ENCODE measurements at regions not wholly inside any gene's neighbourhood (a gene's known extent, or its start where the extent isn't known, plus 50 kb on each side); places are given as distances from the start of the nearest gene placed in this dataset.

- DNase-seq (ENCODE audit: low read depth in 1 of 2, low spot score in 1 of 2), result no peak
Measured at GRCh38 chr12:111180426-111181142, 188.3 kb downstream of the PHETA1 start.

DNA sequence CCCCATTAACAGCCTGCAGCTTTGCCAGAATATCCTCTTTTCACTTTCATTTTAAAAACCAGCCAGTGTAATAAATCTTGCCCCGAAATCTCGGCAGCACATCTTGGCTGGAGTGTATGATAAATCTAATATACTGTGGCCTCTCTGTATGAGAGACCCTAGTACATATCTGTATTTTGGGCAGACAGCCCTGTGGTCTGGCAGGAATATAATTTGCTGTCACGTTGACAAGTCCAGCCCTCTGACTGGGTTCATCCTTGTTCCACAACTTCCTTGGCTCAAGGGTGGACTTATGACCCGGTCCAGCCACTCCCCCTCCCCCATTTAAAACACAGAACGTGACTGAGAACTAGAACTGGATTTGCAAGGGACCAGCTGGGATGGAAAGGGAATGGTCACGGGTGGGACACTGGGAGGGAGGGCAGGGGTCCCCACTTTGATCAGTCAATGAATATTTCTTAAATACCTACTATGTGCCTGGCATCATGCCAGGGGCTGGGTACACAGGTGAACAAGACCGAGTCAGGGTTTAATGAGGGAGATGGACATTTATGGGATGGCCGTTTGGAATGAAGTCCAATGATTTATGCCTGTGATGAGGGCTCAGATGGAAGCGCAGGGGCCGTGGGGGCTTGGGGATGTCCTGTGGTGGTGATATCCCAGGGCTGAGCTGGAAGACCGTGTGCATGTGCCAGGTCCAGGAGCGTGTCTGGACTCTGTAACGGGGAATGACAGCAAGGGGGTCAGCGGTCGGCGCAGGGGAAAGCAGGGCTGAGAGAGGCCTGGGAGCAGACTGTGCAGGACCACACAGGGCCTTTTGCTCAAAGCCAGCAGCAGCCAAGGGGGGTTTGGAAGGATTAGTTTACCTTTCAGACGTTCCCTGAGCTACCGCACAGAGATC lies 190.5 kb downstream of the PHETA1 start:
- DNase-seq (ENCODE audit: low read depth in 1 of 2, low spot score in 1 of 2), result no peak

DNA sequence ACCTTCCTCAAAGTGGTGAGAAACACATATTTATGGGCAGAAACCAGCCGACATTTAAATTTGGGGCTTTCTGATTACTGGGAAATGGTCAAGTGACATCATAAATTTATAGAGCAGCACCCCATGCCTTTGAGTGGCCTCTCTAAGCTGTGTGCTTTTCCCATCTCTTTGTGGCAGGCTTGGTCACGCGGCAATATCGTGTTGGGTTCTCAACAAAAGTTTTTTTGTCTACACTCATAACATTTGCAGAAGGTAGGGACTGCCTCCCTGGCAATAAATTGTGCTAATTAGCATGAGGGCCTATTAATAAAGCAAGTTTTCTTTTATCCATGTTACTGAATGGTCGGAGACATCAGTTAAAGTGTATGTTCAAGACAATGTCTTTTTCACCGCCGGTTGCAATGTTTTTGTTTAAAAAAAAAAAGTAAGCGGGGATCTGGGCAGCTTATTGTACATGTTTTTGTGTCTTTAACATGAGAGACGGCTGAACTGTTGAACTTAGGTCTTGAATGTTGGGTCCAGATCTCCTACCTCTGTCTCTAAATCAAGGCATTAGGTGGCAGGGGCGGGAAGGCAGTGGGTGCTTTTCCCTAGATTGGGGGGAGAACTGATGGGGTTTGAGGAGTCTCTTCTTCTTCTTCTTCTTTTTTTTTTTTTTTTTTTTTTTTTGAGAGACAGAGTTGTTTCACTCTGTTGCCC lies 193.3 kb downstream of the PHETA1 start:
- DNase-seq (ENCODE audit: low read depth in 1 of 2, low spot score in 1 of 2), result no peak

- DNase-seq (ENCODE audit: low read depth in 1 of 2, low spot score in 1 of 2), result no peak
Measured at GRCh38 chr12:111174961-111175345, 193.9 kb downstream of the PHETA1 start.

GRCh38 chr12:111174251-111174960 lies 194.5 kb downstream of the PHETA1 start:
- DNase-seq (ENCODE audit: low read depth in 1 of 2, low spot score in 1 of 2), result no peak

DNA sequence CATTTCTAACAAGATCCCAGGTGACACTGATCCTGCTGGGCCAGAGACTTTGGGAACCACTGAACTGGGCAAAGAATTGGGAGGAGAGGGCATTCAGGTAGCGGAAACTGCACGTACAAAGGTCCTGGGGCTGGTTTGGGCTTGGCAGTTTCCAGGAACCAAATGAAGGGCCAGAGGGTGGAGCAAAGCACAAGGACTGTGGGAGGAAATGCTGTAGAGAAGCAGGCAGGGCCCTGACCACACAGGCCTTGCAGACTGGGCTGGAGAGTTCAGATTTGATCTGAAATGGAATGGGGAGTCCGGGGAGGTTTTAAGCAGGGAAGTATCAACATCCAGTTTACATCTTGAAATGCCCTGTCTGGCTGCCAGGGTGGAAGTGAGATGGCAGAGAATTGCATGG lies 195.1 kb downstream of the PHETA1 start:
- DNase-seq (ENCODE audit: low read depth in 1 of 2, low spot score in 1 of 2), result no peak

DNA sequence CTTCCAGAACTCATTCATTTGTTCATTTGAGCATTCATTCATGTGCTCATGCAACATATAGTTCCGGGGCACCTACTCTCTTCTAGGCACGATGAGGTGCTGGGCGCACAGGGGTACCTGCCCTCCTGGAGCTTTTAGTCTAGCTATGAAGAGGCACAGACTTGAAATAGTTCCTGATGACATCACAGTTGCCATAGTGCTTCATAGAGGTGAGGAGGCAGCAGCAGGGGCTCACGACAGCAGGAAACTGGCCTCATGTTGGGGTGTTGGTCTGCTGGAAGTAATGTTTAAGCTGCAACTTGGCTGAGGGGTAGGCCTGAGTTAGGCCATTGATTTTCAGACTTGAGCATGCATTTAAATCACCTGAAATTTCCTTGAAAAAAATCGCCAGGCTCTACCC lies 195.5 kb downstream of the PHETA1 start:
- DNase-seq (ENCODE audit: low read depth in 1 of 2, low spot score in 1 of 2), result no peak

GRCh38 chr12:111172786-111173185 lies 196.1 kb downstream of the PHETA1 start:
- DNase-seq (ENCODE audit: low read depth in 1 of 2, low spot score in 1 of 2), result no peak

GRCh38 chr12:111171832-111172231 lies 197.1 kb downstream of the PHETA1 start:
- no peak for DNase-seq (ENCODE audit: low read depth in 1 of 2, low spot score in 1 of 2)

GRCh38 chr12:111171345-111171744 lies 197.6 kb downstream of the PHETA1 start:
- no peak for DNase-seq (ENCODE audit: low read depth in 1 of 2, low spot score in 1 of 2)

GRCh38 chr12:111170543-111170942 lies 198.4 kb downstream of the PHETA1 start:
- no peak for DNase-seq (ENCODE audit: low read depth in 1 of 2, low spot score in 1 of 2)

DNA sequence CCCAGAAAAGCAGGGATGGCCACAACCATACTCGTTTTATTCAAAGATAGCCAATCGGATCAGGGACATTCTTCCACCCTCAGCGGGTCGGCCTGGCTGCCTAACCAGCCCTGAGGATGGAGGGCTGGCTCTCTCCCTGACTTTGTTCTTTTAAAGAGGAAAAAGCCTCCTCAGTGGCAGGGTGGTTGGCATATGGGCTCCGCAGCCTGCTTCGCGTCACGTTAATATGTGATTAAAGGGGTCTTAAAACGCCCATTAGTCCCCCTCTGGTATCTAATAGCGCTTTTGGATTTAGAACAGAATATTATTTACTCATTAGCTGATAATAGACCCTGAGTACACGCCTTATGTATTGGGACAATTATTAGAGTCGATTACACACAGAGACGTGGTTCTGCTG lies 199.4 kb downstream of the PHETA1 start:
- no peak for DNase-seq (ENCODE audit: low read depth in 1 of 2, low spot score in 1 of 2)

- no peak for DNase-seq (ENCODE audit: low read depth in 1 of 2, low spot score in 1 of 2)
Measured at GRCh38 chr12:111169032-111169431, 199.9 kb downstream of the PHETA1 start.

GRCh38 chr12:111168009-111168900 lies 200.6 kb downstream of the PHETA1 start:
- DNase-seq (ENCODE audit: low read depth in 1 of 2, low spot score in 1 of 2), result no peak

DNA sequence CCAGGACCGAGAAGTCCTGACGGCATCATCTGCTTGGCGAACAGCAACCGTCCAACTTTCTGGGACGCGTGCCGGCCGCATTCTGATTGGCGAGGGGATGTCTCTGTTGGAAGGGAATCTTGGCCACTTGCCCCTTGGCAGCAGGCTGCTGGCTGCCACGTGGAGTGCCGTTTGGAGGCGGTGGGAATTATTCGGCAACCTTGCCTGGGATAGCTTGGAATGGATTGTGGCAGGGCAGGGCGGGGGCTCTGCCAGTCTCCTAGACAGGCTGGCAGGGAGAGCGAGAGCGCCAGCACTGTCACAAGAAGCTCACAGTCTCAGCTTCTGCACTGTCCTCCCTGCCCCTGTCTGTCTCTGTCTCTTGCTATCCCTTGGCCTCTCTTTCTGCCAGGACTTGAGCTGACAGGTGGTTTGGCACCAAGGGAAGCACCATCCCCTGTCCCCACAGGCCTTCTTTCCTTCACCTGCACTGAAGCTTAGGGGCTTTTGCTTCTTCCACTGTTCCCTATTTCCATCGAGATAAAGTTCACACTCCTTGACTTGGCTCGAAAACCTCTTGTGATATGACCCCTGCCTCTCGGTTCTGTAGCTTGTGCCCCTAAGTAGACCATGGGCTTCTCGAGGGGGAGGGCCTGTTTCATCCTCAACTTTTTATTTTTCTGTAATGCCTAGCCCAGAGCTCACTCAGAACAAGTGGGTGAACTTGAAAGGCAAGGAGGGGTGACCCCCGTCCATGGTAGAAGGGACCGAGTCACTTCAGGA lies 201.9 kb downstream of the PHETA1 start:
- DNase-seq (ENCODE audit: low read depth in 1 of 2, low spot score in 1 of 2), result no peak

DNA sequence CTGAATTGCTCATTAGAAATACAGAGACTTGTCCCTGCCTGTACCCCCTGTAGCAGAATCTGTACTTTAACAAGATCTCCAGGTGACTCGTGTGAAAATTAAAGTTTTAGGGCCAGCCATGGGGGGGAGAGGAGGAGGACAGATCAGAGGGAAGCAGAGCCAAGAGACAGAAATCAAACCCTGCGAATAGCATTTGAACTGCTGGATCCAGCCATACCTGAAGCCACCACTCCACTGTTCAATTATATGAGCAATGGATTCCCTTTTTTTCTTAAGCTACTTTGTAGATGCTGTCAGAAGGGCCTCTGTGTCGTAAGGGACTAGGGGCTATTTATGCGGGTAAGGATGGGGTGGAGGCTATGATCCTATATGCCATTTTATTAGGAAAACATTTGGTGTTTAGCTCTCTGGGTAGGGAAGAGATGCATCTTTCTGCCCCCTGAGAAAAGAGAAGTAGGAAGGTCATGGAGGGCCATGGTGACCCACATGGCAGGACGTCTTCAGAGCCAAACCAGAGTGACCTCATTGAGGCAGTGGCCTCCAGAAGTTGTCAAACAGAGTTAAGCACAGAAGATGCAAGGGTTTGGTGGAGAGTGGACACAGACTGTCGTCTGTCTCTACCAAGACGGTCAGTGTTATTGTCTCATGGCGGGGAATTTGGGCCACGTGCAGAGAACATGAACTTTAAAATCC lies 203.9 kb downstream of the PHETA1 start:
- DNase-seq (ENCODE audit: low read depth in 1 of 2, low spot score in 1 of 2), result no peak

DNA sequence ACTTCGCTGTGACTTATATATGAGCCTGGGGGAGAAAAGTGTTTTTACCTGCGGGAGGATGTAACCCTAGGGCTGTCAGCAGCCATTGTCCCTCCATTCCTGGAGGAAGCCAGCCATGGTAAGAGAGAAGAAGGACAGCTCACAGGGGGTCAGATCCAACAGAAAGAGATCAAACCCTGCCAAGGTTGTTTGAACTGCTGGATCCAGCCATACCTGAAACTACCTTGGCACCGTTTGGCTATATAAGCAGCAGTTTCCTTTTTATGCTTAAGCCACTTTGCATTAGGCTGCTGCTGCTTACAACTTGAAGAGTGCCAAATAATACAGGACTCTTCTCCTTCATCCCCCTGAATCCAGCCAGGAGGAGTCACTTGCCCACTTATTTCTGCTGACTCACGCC lies 205.5 kb downstream of the PHETA1 start:
- DNase-seq (ENCODE audit: low read depth in 1 of 2, low spot score in 1 of 2), result no peak

DNA sequence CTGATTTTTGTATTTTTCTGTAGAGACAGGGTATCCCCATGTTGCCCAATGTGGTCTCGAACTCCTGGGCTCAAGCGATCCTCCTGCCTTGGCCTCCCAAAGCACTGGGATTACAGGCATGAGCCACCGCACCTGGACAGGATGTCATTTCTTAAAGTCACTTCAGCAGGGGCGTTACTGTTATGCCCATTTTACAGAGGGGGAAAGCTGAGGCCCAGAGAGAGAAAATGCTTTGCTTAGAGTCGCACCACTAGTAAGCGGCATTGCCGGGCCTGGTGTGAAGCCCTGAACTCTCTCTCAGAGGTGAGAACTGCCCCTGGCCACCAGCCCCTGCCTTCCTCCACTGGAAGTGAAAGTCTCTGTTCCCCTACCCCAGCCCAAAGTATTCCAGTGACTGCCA lies 207.0 kb downstream of the PHETA1 start:
- no peak for DNase-seq (ENCODE audit: low read depth in 1 of 2, low spot score in 1 of 2)
